HUDEP-2 (cell line): ENCODE measurements at regions not wholly inside any gene's neighbourhood (a gene's known extent, or its start where the extent isn't known, plus 50 kb on each side); places are given as distances from the start of the nearest gene placed in this dataset.
"Not testable (repeated sequence)": the region's sequence is repeated elsewhere in the genome, so short reads cannot be mapped to it uniquely, and the experiment has no call there.

Source experiments
- DNase-seq, 76 experiments: peaks; one replicate each; lab custom pipeline; 2025; ENCODE audit not compliant: unreplicated experiment in 76 of 76; lab: John Stamatoyannopoulos, UW

DNA sequence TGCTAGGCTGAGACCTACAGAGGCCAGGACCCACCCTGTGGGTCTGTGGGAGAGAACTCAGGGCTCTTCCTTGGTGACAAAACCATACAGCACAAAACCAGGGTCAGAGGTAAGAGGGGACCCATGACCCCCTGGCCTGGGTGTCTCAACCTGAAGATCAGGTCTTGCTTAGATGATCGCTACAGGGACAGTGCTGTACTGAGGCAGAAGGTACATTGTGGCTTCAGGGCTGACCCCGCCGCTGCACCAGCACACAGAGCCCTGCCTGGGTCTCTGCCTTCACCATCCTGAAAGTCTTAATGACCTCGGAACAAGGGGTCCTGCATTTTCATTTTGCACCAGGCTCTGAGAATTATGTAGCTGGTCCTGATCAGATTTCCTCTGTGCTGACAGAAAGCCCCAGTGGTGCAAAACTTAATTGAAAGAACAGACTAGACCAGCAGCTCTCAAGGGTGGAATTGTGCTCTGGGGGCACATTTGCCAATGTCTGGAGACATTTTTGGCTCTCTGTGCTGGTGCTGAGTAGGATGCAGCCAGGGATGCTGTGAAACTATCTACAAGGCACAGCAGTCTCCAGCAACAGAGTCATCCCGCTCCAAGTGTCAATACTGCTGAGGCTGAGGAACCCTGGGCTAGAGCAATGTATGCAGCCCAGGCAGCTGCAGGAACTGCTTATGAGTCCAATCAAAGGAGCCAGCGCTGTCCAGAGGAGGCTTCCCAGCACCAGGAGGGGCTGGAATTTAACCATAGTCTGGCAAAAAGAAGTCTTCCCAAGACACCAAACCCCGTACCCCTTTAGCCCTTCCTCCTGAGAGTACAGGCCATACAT is 254.9 kb downstream of the ERMARD start:
- no peak for DNase-seq

DNA sequence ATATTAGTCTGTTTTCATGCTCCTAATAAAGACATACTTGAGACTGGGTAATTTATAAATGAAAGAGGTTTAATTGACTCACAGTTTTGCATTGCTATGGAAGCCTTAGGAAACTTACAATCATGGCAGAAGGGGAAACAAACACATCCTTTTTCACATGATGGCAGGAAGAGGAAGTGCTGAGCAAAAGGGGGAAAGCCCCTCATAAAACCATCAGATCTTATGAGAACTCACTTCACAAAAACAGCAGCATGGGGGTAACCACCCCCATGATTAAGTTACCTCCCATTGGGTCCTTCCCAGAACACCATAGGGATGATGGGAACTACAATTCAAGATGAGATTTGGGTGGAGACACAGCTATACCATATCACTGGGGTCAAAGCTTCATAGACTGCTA is 254.2 kb downstream of the ERMARD start:
- DNase-seq = no peak

DNA sequence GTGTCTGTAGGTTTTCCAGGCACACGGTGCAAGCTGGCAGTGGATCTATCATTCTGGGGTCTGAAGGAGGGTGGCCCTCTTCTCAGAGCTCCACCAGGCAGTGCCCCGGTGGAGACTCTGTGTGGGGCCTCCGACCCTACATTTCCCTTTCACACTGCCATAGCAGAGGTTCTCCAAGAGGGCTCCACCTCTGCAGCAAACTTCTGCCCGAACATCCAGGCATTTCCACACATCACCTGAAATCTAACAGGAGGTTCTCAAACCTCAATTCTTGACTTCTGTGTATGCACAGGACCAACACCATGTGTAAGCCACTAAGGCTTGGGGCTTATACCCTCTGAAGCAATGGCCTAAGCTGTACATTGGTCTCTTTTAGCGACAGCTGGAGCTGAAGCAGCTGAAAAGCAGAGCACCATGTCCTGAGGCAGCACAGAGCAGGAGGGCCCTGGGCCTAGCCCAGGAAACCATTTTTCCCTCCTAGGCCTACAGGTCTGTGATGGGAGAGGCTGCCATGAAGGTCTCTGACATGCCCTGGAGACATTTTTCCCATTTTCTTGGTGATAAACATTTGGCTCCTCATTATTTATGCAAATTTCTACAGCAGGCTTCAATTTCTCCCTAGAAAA is 253.3 kb downstream of the ERMARD start:
- no peak for DNase-seq

DNA sequence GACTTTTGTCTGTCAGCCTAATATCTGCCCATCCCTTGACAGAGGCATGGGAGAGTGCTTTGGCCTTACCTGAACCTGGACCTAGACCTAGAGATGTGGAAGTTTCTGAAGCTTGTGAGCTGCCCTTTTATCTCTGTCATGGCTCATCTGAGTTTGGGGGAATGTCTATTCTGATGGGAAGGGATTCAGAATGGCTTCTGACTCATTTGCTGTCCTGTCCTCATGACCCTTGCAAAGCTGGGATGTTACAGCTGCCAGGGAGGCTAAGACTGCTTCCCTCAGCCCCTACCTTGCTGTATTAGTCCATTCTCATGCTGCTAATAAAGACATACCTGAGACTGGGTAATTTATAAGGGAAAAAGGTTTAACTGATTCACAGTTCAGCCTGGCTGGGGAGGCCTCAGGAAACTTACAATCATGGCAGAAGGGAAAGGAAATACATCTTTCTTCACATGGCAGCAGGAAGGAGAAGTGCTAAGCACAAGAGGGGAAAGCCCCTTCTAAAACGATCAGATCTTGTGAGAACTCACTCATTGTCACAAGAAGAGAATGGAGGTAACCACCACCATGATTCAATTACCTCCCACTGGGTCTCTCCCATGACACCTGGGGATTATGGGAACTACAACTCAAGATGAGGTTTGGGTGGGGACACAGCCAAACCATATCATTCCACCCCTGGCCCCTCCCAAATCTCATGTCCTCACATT is 252.2 kb downstream of the ERMARD start:
- no peak for DNase-seq

DNA sequence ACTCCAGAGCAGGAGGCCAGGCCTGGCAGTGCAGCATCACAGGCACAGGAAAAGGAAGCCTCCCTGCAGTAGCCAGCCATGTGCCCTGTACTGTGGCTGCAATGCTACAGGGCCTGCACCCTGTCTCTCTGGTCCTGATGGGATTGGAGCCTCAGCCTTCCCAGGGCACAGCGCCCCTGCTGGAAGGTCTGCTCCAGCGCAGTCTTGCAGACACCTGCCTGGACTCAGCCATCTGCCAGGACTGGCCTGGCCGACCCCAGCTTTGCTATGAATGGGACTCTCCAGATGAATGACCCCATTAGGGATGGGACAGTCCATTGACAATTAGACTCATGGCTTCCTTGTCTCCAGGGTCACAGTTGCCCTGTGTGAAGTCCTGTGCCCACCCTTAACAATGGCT is 251.6 kb downstream of the ERMARD start:
- DNase-seq = peak in 1 of 76 experiments; percentile 13

DNA sequence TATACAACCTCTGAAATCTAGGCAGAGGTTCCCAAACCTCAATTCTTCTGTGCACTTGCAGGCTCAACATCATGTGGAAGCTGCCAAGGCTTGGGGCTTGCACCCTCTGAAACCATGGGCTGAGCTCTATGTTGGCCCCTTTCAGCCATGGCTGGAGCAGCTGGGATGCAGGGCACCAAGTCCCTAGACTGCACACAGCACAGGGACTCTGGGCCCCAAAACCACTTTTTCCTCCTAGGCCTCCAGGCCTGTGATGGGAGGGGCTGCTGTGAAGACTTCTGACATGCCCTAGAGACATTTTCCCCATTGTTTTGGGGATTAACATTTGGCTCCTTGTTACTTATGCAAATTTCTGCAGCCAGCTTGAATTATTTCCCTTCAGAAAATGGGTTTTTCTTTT is 250.4 kb downstream of the ERMARD start:
- DNase-seq = not testable (repeated sequence)

DNA sequence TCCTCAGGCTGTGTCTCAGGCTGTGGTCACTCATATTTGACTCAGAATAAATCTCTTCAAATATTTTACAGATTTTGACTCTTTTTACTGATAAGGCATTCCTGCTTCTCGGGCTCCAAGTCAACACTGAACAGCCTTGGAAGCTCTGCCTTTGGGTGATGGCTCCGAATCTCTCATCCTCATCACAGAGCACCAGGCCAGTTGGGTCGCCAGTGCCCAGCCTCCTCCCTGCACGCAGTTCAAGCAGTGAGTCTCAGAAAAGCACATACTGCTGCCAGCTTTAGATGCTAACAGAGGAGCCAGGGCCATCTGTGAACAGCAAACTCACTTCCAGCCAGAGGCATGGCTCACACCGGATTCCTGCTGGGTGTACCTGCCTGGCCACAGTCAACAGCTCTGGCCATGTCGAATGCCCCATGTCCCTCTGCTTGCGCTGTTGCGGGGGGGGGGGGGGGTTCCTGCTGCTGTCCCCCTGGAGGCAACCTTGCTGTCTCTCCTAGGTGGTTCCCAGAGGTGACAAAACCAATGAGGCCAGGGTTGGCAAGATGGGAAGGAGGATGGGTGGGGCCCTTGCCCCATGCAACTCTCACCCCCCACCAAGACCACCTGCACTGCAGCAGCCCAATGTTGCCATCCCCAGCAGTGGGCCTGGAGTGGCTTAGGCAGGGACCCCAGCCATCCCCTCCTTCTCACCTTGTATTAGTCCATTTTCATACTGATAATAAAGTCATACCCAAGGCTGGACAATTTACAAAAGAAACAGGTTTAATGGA is 248.8 kb downstream of the ERMARD start:
- DNase-seq = no peak

DNA sequence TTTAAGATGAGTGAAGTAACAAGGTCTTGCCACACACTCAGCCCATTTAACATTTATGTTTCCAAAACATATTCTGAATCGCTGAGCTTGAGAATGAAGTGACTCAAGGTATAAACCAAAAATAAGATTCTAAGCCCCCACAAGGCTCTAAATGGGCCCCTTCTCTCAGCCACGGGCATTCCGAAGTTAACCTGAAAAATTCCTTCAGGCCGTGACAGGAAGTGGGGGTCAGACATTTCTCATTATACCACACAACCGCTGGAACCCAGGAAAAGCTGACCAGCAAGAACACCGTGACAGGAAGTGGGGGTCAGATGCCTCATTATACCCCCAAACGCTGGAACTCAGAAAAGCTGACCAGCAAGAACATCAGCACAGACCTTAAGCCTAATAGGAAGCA is 247.9 kb downstream of the ERMARD start:
- no peak for DNase-seq

DNA sequence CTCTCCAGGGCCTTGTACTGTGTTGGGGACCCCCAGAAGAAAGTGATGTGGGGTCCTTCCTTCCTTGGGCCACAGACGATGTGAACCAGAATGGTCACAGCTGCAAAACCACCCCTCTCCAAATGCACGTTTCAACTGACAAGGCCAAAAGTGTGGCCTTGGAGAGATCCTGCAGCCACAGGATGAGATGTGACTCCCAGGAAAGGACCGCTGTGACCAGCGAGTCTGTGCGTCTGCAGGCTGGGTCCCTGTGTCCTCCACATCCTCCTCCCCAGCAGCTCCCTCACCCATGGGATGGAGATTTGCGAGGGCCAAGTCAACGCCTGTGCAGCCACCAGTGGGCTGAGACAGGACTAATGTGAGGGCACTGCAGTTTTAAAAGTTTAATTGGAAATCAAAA is 247.0 kb downstream of the ERMARD start:
- DNase-seq = no peak

DNA sequence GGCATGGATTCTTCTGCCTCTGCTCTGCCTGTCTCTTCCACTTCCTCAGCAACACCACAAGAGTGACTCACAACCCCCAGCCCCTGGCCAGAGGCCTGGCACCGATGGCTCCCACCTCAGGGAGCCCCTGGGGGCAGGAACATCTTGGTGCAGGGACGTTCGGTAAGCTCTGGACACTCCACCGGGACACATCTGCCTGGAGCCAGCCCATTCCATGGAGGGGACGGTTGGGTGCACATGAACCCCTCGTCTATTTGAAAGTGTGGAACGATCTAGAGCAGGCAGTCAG is 246.5 kb downstream of the ERMARD start:
- DNase-seq = no peak

DNA sequence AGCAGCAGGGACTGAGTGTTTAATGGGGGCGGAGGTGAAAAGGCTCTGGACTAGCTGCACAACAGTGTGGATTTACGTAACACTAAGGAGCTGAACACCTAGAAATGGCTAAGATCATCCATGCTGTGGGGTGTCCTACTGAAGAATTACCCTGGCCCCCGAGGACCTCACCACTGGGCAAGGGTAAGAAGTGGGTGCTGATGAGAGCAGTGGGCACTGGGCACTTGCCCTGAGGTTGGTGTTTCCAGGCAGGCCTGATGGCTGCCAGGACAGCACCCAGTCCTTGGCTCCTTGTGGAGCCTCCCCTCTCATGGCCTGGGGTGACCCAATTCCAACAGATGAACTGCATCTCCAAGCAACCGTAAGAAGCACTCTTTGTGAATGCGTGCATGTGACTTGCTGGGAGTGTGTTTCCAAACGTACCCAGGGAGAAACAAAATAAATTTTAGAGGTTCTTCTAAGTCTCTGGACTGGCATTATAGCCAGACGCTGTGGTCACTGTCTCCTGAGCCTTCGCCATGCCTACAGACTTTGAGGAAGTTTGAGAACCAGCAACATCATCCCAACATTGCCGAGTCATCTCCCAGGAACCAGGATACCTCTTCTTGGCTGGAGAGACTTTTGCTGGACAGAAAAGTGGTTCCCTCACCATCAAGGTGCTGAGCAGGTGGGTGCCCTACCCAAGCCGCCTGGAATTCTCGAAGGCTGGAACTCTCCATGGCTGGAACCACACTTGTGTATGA is 245.9 kb downstream of the ERMARD start:
- no peak for DNase-seq

DNA sequence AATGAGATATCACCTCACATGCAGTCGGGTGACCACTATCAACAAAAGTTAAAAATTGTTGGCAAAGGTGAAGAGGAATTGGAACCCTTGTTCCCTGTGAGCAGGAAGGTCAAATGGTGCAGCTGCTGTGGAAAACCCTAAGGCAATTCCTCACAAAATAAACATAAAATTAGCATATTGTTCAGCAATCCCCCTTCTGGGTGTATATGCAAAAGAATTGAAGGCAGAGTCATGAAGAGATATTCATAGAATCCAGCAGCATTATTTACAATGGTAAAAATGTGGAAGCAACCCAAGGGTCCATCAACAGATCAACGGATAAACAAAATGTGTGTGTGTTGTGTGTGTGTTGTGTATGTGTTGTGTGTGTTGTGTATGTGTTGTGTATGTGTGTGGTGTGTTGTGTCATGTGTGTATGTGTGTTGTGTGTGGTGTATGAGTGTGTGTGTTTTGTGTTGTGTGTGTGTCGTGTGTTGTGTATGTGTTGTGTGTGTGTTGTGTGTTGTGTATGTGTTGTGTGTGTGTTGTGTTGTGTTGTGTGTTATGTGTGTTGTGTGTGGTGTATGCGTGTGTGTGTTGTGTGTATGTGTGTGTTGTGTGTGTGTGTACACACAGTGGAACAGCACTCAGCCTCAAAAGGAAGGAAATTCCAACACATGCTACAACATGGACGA is 245.1 kb downstream of the ERMARD start:
- no peak for DNase-seq

DNA sequence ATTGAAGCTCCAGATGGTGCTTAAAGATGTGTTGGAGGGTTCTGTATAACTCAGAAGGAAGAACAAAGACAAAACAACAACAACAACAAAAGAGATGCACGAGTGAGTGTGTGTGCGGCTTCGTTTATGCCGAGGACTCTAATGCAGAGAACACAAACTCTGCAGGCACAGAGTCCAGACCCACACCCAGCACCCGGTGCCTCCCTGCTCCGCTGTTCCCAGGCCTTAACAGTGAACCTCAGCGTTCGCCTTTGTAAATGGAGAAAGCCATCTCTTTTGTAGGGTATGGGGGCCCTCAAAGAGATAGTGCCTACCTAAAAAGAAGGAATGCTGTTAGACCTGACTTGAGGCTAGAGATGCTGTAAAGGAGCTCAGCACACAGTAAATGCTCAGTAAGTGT is 243.3 kb downstream of the ERMARD start:
- no peak for DNase-seq

DNA sequence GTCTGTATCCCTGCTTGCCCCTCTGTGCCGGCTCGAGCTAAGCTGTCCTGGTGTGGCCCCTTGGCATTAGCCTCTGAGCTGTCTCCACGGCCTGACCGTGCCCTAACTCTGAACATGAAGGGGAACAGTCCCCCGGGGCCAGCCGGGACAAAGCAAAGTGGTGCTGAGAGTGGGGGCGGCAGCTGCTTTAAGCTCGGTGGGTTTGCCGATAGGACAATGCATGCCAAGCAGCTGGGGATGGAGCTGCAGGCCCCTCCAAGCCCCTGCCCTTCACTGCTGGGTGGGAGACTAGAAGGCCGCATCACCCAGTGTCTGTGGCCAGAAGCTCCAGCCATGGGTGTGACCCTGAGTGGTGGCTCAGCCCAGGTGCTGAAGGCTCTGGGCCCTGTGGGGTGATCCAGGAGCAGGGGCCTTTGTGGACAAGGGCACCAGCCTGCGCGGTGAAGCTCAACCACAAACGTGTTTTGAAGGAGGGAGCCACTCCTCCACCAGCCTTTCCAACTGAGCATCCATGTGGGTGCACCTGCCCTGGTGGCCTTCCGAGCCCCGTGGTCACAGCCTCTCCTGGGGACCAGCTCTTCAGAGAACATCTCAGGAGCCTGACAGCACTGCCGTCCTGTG is 242.5 kb downstream of the ERMARD start:
- no peak for DNase-seq

DNA sequence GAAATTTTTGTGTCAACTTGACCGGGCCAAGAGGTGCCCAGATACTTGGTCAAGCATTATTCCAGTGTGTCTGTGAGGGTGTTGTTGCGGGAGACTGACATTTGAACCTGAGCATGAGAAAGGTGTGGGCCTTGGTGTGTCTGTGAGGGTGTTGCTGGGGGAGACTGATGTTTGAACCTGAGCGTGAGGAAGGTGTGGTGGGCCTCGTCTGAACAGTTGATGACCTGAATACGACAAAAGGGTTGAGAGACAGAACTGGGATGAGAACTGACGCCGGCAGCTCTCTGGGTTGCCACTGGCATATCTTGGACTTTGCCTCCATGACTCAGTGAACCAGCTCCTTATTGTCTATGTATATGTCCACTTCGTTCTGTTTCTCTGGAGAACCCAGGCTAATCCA is 240.5 kb downstream of the ERMARD start:
- DNase-seq = no peak

DNA sequence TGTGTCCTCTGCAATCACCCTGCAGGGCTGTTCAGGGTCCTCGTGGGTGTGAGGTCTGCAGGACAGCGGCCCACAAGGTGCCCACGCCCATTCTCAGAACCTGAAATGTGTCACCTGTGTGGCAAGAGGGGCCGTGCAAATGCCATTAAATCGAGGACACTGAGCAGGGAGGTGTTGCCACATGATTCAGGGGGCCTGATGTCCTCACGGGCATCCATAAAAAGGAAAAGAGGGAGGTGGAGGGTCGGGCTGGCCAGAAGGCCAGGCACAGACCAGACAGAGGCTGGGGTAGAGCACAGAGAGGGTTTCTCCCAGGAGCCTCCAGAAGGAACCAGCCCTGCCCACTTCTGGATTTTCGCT is 239.6 kb downstream of the ERMARD start:
- no peak for DNase-seq

DNA sequence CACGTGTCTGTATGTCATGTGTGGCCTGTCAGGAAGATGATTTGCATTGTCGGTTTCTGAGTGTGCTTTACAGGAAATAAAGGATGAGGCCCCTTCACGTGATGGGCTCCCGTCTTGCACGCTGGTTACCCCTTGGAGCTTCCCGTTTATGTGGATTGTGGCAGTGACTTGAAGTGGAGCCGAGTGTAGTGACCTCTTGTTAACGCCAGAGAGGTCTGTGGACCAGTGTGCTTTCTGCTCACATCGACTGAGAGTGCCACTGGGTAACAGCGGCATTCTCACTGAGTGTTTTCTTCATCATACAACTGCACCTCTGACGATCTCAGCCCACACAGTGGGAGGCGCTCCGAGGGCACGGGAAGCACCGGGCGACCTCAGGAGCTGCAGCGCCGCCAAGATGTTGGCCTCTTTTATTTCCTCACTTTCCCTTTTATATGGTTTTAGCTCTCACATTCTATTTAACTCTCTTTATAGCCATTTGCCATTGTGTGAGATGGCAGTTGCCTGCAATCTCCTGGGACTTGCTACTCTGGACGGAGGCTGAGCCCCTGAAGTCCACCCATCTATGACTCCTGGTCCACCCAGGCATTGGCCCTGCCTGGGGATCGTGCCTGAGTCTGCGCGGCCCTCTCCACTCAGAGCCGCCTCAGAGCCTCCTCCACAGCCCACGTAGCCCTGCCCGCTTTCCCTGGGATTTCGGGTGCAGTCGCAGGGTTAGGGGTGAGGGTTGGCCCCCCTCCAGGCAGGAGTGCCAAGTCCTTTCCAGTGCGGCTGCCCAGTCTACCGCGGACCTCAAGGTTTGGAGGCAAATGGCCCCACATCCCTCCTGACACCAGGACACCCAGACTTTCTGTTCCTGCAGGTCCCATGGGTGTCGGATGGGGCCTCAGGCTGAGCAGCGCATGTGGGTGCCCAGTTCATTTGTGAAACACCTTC is 238.9 kb downstream of the ERMARD start:
- peak in 33 of 76 experiments; percentile 6 to 51 (median 24) for DNase-seq

DNA sequence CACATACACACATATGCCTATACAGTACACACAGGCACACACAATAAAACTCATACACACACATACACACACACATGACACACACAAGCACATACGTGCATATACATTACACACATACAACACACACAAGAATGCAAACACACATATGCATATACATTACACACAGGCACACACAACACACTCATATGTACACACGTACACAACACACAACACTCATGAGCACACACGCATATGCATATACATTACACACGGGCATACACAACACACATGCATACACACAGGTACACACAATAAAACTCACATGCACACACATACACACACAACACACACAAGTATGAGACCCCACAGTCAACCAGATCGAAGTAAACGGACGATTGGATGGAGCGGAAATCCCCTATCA is 238.2 kb downstream of the ERMARD start:
- no peak for DNase-seq
